ENCODE measurements at regions not wholly inside any gene's neighbourhood (a gene's known extent, or its start where the extent isn't known, plus 50 kb on each side); places are given as distances from the start of the nearest gene placed in this dataset.

DNA sequence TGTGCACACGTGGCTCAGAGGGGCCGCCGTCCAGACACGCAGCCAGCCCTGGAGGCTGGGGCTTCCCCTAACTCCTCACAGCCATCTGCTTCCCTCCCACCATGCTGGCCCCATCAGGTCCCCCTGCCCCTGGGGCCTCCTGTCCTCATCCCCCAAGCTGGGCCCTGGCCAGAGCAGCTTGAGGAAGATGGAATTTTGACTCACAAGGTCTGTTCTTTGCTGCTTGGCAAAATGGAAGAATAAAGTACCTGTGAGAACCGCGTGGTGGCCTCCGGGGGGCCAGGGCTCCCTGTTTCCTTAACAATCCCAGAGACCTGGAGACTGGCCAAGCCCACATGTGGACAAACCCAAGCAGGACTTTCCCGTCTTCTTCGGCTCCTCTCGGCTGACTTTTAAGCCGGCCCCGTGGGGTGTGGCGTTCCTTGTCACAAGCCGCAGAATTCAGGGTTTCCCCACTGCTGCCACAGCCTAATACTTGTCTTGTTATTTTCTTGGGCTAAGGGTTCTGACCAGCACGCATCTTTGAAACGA is 872.8 kb downstream of the BRD1 start:
- TF ChIP-seq, protein P1, sequence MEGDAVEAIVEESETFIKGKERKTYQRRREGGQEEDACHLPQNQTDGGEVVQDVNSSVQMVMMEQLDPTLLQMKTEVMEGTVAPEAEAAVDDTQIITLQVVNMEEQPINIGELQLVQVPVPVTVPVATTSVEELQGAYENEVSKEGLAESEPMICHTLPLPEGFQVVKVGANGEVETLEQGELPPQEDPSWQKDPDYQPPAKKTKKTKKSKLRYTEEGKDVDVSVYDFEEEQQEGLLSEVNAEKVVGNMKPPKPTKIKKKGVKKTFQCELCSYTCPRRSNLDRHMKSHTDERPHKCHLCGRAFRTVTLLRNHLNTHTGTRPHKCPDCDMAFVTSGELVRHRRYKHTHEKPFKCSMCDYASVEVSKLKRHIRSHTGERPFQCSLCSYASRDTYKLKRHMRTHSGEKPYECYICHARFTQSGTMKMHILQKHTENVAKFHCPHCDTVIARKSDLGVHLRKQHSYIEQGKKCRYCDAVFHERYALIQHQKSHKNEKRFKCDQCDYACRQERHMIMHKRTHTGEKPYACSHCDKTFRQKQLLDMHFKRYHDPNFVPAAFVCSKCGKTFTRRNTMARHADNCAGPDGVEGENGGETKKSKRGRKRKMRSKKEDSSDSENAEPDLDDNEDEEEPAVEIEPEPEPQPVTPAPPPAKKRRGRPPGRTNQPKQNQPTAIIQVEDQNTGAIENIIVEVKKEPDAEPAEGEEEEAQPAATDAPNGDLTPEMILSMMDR (IDR thresholded peaks at IDR 0.05; ENCODE audit: extremely low read depth, missing control alignments), result no peak
- no peak for DNase-seq (ENCODE audit: low spot score)

GRCh38 chr22:48953830-48954229 is 873.8 kb downstream of the BRD1 start:
- TF ChIP-seq, protein P1 (IDR thresholded peaks at IDR 0.05; ENCODE audit: extremely low read depth, missing control alignments), result no peak
- no peak for DNase-seq (ENCODE audit: low spot score)

GRCh38 chr22:48953103-48953720 is 874.5 kb downstream of the BRD1 start:
- TF ChIP-seq, protein P1 (IDR thresholded peaks at IDR 0.05; ENCODE audit: extremely low read depth, missing control alignments), result no peak
- no peak for DNase-seq (ENCODE audit: low spot score)

- DNase-seq (ENCODE audit: low spot score), result no peak
- TF ChIP-seq, protein P1 (IDR thresholded peaks at IDR 0.05; ENCODE audit: extremely low read depth, missing control alignments), result no peak
Observed at GRCh38 chr22:48952256-48953102, 875.2 kb downstream of the BRD1 start.

GRCh38 chr22:48951836-48952235 is 875.8 kb downstream of the BRD1 start:
- DNase-seq (ENCODE audit: low spot score), result no peak
- TF ChIP-seq, protein P1 (IDR thresholded peaks at IDR 0.05; ENCODE audit: extremely low read depth, missing control alignments), result no peak

DNA sequence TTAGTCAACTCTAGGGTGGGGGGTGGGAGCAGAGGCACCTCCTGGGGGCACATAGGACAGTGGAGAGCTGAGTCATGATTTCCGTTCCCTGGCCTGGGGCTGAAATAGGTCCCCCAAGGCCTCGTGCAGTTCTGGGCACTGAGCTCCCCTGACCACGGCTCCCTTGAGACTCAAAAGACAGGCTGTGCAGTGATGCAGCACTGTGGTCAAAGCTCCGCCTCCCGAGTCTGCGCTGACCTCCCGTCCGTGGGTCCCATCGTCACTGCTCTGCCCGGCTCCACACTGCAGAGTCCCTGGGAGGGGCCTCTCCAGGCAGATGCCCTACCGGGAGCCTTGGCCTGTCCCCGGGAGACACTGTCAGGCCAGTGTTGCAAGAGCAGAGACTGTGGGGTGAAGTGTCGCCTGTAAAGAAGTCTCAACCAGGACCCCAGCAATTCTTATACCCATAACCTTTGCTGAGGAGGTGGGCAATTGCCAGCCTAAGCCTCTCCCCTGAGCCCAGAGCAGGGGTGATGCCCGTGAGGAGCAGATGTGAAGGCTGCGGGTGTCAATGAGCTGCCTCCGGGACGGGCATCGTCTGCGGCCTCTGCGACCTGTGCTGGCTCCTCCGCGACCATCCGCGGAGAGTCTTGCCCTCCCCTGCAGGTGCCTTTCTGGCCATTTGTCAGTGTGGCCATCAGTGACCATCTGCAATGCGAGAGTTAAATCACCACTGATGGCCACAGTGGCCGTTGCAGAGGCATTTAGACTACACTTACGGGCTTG is 877.3 kb downstream of the BRD1 start:
- DNase-seq (ENCODE audit: low spot score), result no peak

More for the DNA sequence above, 877.3 kb downstream of the BRD1 start:
- TF ChIP-seq, protein P1 (IDR thresholded peaks at IDR 0.05; ENCODE audit: extremely low read depth, missing control alignments), result no peak

Measured in GM20000 (cell line).